WTC11 (cell line): ENCODE measurements at regions not wholly inside any gene's neighbourhood (a gene's known extent, or its start where the extent isn't known, plus 50 kb on each side); places are given as distances from the start of the nearest gene placed in this dataset.

Experiments used
- ATAC-seq: fragments of 200-7000 bp; cut with Tn5 transposase; 2 replicates; pipeline ENCODE4 v1.10.0; 2021; ENCODE audit warnings: mild to moderate bottlenecking, moderate library complexity
- CTCF ChIA-PET: fragments of 300-600 bp; sonication (Branson Sonifier 250); formaldehyde crosslinking; loops from one replicate; lab custom pipeline; 2021; ENCODE audit warnings: antibody characterized with exemption; lab: Charles Lee
- POLR2A ChIA-PET: fragments of 350-600 bp; sonication (Branson Sonifier 250); formaldehyde crosslinking; loops from one replicate; lab custom pipeline; 2021; ENCODE audit warnings: antibody characterized with exemption; lab: Charles Lee
- DNase-seq: peaks from one replicate; pipeline ENCODE4 v3.0.0; 2021; ENCODE audit warnings: low spot score
- H3K27ac Mint-ChIP-seq: 2 replicates; pipeline ENCODE4 v1.8.0; 2021; ENCODE audit warnings: mixed read lengths
- H3K27me3 Mint-ChIP-seq: 2 replicates; pipeline ENCODE4 v1.8.0; 2021; ENCODE audit warnings: low read depth, mild to moderate bottlenecking, moderate library complexity, mixed read lengths
- H3K36me3 Mint-ChIP-seq: 2 replicates; pipeline ENCODE4 v1.8.0; 2021; ENCODE audit warnings: mixed read lengths
- H3K4me1 Mint-ChIP-seq: 2 replicates; pipeline ENCODE4 v1.8.0; 2022; ENCODE audit warnings: mixed read lengths
- H3K4me3 Mint-ChIP-seq: 2 replicates; pipeline ENCODE4 v1.8.0; 2021; ENCODE audit warnings: mild to moderate bottlenecking, moderate library complexity, mixed read lengths
- H3K9me3 Mint-ChIP-seq: 2 replicates; pipeline ENCODE4 v1.8.0; 2021; ENCODE audit warnings: mixed read lengths
- CREM ChIP-seq: sonication (generic); formaldehyde crosslinking; IDR thresholded peaks from 2 replicates; pipeline ENCODE4 v1.8.1; 2022; ENCODE audit warnings: mild to moderate bottlenecking, missing genetic modification reagents, moderate library complexity
- ELF4 ChIP-seq: sonication (generic); formaldehyde crosslinking; IDR thresholded peaks from 2 replicates; pipeline ENCODE4 v1.8.1; 2022; ENCODE audit warnings: low read depth, mild to moderate bottlenecking, moderate library complexity, missing genetic modification reagents
- ESRRA ChIP-seq: sonication (generic); formaldehyde crosslinking; IDR thresholded peaks from 2 replicates; pipeline ENCODE4 v1.8.1; 2022; ENCODE audit warnings: mild to moderate bottlenecking, missing genetic modification reagents, borderline replicate concordance
- FOXJ3 ChIP-seq: sonication (generic); formaldehyde crosslinking; IDR thresholded peaks from 2 replicates; pipeline ENCODE4 v1.9.0; 2021; ENCODE audit warnings: missing genetic modification reagents, mild to moderate bottlenecking, borderline replicate concordance
- HMGA2 ChIP-seq: fragments of 250-450 bp; sonication (Bioruptor Pico); IDR thresholded peaks from 2 replicates; pipeline ENCODE4 v1.4.0; 2021; ENCODE audit warnings: mild to moderate bottlenecking, moderate library complexity
- IRF2 ChIP-seq: sonication (generic); formaldehyde crosslinking; IDR thresholded peaks from 2 replicates; pipeline ENCODE4 v1.8.0; 2022; ENCODE audit warnings: low read depth, missing genetic modification reagents, borderline replicate concordance
- JAZF1 ChIP-seq: fragments of 250-450 bp; sonication (Bioruptor Pico); IDR thresholded peaks from 2 replicates; pipeline ENCODE4 v1.9.0; 2021; ENCODE audit warnings: moderate library complexity, mild to moderate bottlenecking, inconsistent platforms
- JUN ChIP-seq: sonication (generic); formaldehyde crosslinking; IDR thresholded peaks from 2 replicates; pipeline ENCODE4 v1.8.0; 2023; ENCODE audit warnings: mild to moderate bottlenecking, missing genetic modification reagents
- MYBL2 ChIP-seq: sonication (generic); formaldehyde crosslinking; IDR thresholded peaks from 2 replicates; pipeline ENCODE4 v1.8.1; 2023; ENCODE audit warnings: mild to moderate bottlenecking, moderate library complexity, missing genetic modification reagents
- NR2C2 ChIP-seq: sonication (generic); formaldehyde crosslinking; IDR thresholded peaks from 2 replicates; pipeline ENCODE4 v1.8.0; 2022; ENCODE audit warnings: mild to moderate bottlenecking, missing genetic modification reagents
- OVOL2 ChIP-seq: fragments of 250-450 bp; sonication (Bioruptor Pico); IDR thresholded peaks from 2 replicates; pipeline ENCODE4 v1.9.0; 2021; ENCODE audit warnings: mild to moderate bottlenecking, borderline replicate concordance
- RELA ChIP-seq: sonication (generic); formaldehyde crosslinking; IDR thresholded peaks from 2 replicates; pipeline ENCODE4 v1.8.1; 2022; ENCODE audit warnings: missing genetic modification reagents, mild to moderate bottlenecking, borderline replicate concordance
- RORB ChIP-seq: fragments of 250-450 bp; sonication (Bioruptor Pico); IDR thresholded peaks from 2 replicates; pipeline ENCODE4 v1.9.0; 2021; ENCODE audit warnings: mild to moderate bottlenecking
- SMAD3 ChIP-seq: sonication (generic); formaldehyde crosslinking; IDR thresholded peaks from 2 replicates; pipeline ENCODE4 v1.8.0; 2022; ENCODE audit warnings: missing genetic modification reagents, mild to moderate bottlenecking, borderline replicate concordance
- TCF7 ChIP-seq: sonication (generic); formaldehyde crosslinking; IDR thresholded peaks from 2 replicates; pipeline ENCODE4 v1.8.0; 2022; ENCODE audit warnings: mild to moderate bottlenecking, low read depth, missing genetic modification reagents, moderate library complexity
- ZNF219 ChIP-seq: sonication (generic); formaldehyde crosslinking; IDR thresholded peaks from 2 replicates; pipeline ENCODE4 v1.8.0; 2023; ENCODE audit warnings: missing genetic modification reagents, mild to moderate bottlenecking, borderline replicate concordance
- ZNF396 ChIP-seq: fragments of 250-450 bp; sonication (Bioruptor Pico); IDR thresholded peaks from 2 replicates; pipeline ENCODE4 v1.8.0; 2021; ENCODE audit warnings: mild to moderate bottlenecking, moderate library complexity, borderline replicate concordance
- TF ChIP-seq, protein P1 (sequence below): sonication (generic); formaldehyde crosslinking; IDR thresholded peaks from 2 replicates; pipeline ENCODE4 v1.8.1; 2022; ENCODE audit warnings: mild to moderate bottlenecking, moderate library complexity, missing genetic modification reagents
- TF ChIP-seq, protein P2 (sequence below): fragments of 200-600 bp; IDR thresholded peaks from 2 replicates; pipeline ENCODE4 v1.8.0; 2022; ENCODE audit warnings: antibody characterized with exemption
- TF ChIP-seq, protein P3 (sequence below): sonication (generic); formaldehyde crosslinking; IDR thresholded peaks from 2 replicates; pipeline ENCODE4 v1.8.1; 2023; ENCODE audit warnings: mild to moderate bottlenecking, missing genetic modification reagents, moderate library complexity
- TF ChIP-seq, protein P4 (sequence below): sonication (generic); formaldehyde crosslinking; IDR thresholded peaks from 2 replicates; pipeline ENCODE4 v1.8.1; 2022; ENCODE audit warnings: missing genetic modification reagents, borderline replicate concordance
- TF ChIP-seq, protein P5 (sequence below): sonication (generic); formaldehyde crosslinking; IDR thresholded peaks from 2 replicates; pipeline ENCODE4 v1.8.0; 2022; ENCODE audit warnings: mild to moderate bottlenecking, missing genetic modification reagents

DNA sequence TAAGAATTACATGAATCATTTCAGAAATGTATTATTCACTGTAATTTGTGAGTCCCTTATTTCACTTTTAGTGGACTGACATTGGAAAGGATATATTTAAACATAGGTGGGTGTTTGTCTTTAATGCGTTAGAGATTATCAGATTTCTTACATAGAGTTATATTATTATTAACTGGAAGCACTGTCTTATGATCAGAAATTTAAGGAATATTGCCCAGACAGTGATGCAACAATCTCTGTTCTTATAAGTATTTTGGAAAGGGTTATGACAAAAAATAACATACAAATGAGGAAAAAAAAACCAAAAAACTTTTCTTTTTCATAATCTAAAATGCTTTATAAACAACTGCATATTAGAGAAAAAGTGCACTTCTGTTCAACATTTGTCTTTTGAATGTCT is 836.6 kb downstream of the SLC6A15 start:
- TF ChIP-seq, protein P1, sequence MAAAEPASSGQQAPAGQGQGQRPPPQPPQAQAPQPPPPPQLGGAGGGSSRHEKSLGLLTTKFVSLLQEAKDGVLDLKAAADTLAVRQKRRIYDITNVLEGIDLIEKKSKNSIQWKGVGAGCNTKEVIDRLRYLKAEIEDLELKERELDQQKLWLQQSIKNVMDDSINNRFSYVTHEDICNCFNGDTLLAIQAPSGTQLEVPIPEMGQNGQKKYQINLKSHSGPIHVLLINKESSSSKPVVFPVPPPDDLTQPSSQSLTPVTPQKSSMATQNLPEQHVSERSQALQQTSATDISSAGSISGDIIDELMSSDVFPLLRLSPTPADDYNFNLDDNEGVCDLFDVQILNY (CRISPR knock-in tag) = no peak
- no peak for TF ChIP-seq FOXJ3 (CRISPR knock-in tag)
- no peak for TF ChIP-seq JAZF1 (CRISPR knock-in tag)
- no peak for TF ChIP-seq RELA
- TF ChIP-seq CREM = no peak
- TF ChIP-seq JUN (CRISPR knock-in tag) = no peak
- TF ChIP-seq ELF4 (CRISPR knock-in tag) = no peak
- no peak for TF ChIP-seq OVOL2 (CRISPR knock-in tag)
- TF ChIP-seq, protein P2, sequence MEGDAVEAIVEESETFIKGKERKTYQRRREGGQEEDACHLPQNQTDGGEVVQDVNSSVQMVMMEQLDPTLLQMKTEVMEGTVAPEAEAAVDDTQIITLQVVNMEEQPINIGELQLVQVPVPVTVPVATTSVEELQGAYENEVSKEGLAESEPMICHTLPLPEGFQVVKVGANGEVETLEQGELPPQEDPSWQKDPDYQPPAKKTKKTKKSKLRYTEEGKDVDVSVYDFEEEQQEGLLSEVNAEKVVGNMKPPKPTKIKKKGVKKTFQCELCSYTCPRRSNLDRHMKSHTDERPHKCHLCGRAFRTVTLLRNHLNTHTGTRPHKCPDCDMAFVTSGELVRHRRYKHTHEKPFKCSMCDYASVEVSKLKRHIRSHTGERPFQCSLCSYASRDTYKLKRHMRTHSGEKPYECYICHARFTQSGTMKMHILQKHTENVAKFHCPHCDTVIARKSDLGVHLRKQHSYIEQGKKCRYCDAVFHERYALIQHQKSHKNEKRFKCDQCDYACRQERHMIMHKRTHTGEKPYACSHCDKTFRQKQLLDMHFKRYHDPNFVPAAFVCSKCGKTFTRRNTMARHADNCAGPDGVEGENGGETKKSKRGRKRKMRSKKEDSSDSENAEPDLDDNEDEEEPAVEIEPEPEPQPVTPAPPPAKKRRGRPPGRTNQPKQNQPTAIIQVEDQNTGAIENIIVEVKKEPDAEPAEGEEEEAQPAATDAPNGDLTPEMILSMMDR = no peak
- TF ChIP-seq, protein P3, sequence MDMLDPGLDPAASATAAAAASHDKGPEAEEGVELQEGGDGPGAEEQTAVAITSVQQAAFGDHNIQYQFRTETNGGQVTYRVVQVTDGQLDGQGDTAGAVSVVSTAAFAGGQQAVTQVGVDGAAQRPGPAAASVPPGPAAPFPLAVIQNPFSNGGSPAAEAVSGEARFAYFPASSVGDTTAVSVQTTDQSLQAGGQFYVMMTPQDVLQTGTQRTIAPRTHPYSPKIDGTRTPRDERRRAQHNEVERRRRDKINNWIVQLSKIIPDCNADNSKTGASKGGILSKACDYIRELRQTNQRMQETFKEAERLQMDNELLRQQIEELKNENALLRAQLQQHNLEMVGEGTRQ = no peak
- TF ChIP-seq IRF2 (CRISPR knock-in tag) = no peak
- TF ChIP-seq MYBL2 (CRISPR knock-in tag) = no peak
- no peak for TF ChIP-seq HMGA2 (CRISPR knock-in tag)
- TF ChIP-seq, protein P4, sequence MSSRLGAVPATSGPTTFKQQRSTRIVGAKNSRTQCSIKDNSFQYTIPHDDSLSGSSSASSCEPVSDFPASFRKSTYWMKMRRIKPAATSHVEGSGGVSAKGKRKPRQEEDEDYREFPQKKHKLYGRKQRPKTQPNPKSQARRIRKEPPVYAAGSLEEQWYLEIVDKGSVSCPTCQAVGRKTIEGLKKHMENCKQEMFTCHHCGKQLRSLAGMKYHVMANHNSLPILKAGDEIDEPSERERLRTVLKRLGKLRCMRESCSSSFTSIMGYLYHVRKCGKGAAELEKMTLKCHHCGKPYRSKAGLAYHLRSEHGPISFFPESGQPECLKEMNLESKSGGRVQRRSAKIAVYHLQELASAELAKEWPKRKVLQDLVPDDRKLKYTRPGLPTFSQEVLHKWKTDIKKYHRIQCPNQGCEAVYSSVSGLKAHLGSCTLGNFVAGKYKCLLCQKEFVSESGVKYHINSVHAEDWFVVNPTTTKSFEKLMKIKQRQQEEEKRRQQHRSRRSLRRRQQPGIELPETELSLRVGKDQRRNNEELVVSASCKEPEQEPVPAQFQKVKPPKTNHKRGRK (CRISPR knock-in tag) = no peak
- TF ChIP-seq RORB (CRISPR knock-in tag) = no peak
- POLR2A ChIA-PET = no interaction called here

DNA sequence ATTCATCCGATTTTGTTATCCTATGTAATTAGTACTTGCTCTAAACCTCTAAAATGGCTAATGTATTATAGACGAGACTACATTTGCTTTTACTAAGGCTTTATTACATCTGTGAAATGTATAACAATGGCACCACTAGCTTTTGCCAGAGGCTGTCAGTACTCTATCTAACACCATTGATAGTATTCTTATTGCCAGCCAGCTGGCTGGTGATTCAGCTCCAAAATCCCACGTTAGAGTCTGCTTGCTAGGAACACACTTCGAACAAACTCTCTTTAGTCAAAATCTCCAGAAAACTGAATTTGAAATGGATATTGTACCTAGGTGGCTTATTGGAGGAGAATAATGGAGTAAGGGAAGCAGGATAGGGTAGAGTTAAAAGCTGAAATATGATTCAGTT is 839.2 kb downstream of the SLC6A15 start:
- Mint-ChIP-seq H3K4me3 (no peak overlapping the region), H3K9me3 (0 out of 2 replicates have a peak, but pooled peaks cover 2% of the 10 kb centered on the region), H3K27me3 (no peaks in the 10 kb centered on the region; the same call in 1 of the 2 replicates), H3K4me1 (no peaks in the 10 kb centered on the region), H3K27ac (no peak overlapping the region), H3K36me3 (no peaks in the 10 kb centered on the region)
- ATAC-seq (no peak), DNase-seq (no peak)
- CTCF ChIA-PET = interaction anchor here (1.0 kb wide), 1 partner anchor 424 kb away, joined by 3 read pairs; no protein-coding TSS in a partner anchor
- POLR2A ChIA-PET = no interaction called here
- TF ChIP-seq FOXJ3 (CRISPR knock-in tag) (no peak), ZNF219 (CRISPR knock-in tag) (no peak), IRF2 (CRISPR knock-in tag) (no peak), ESRRA (CRISPR knock-in tag) (no peak), TCF7 (CRISPR knock-in tag) (no peak), SMAD3 (CRISPR knock-in tag) (no peak), NR2C2 (CRISPR knock-in tag) (no peak), ZNF396 (CRISPR knock-in tag) (no peak)
- TF ChIP-seq, protein P5, sequence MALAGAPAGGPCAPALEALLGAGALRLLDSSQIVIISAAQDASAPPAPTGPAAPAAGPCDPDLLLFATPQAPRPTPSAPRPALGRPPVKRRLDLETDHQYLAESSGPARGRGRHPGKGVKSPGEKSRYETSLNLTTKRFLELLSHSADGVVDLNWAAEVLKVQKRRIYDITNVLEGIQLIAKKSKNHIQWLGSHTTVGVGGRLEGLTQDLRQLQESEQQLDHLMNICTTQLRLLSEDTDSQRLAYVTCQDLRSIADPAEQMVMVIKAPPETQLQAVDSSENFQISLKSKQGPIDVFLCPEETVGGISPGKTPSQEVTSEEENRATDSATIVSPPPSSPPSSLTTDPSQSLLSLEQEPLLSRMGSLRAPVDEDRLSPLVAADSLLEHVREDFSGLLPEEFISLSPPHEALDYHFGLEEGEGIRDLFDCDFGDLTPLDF = no peak

More for the DNA sequence above, 836.6 kb downstream of the SLC6A15 start:
- ATAC-seq (no peak), DNase-seq (no peak)
- no peak overlapping the region for H3K4me3 Mint-ChIP-seq
- no peak overlapping the region for H3K27ac Mint-ChIP-seq
- 0 out of 2 replicates have a peak, but pooled peaks cover 2% of the 10 kb centered on the region for H3K9me3 Mint-ChIP-seq
- no peaks in the 10 kb centered on the region for H3K36me3 Mint-ChIP-seq
- CTCF ChIA-PET = no interaction called here
- no peaks in the 10 kb centered on the region; the same call in 1 of the 2 replicates for H3K27me3 Mint-ChIP-seq
- no peaks in the 10 kb centered on the region for H3K4me1 Mint-ChIP-seq
